GM21786 (cell line): ENCODE measurements at regions not wholly inside any gene's neighbourhood (a gene's known extent, or its start where the extent isn't known, plus 50 kb on each side); places are given as distances from the start of the nearest gene placed in this dataset.

Source experiments
- ATAC-seq: cut with Tn5 transposase; IDR thresholded peaks from one replicate; pipeline ENCODE4 v1.9.1; 2021; ENCODE audit not compliant: unreplicated experiment

DNA sequence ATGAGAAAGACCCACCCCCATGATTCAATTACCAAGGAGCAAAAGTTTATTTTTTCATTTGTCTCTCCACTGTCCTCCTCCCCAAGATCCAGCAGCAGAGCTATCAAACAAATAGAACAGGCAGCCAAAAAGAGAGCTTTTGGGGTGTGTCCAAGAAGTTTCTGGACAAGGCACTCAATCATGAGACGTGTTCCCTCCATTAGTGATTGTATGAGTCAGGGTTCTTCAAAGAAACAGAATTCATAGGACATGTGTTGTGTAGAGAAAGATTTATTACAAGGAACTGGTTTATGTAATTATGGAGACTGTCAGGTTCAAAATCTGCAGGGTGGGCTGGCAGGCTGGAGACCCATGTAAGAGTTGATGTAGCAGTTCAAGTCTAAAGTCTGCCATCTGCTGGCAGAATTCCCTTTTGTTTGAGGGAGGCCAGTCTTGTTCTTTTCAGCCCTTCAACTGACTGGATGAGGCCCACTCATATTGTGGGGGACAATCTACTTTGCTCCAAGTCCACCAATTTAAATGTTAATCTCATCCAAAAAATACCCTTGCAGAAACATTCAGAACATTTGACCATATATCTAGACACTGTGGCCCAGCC lies 248.1 kb upstream of the OPRM1 start:
- ATAC-seq = no peak

DNA sequence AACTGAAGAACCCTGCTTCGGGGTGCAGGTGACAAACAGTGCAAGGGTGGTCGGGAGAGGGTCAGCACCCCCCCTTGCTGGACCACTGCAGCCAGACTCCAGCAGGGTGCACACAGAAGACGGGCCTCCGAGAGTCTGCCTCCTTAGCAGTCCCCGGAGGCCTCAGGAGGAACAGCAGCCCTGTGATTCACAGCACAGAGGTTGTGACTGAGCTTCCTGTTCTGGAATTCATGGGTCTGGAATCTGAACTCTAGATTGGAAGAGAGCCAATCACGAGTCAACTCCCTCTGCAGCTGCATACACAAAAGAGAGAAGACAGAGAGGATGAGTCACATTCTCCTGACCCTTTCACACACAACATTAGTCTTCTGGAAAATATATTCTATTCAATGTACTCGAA lies 249.0 kb upstream of the OPRM1 start:
- no peak for ATAC-seq

DNA sequence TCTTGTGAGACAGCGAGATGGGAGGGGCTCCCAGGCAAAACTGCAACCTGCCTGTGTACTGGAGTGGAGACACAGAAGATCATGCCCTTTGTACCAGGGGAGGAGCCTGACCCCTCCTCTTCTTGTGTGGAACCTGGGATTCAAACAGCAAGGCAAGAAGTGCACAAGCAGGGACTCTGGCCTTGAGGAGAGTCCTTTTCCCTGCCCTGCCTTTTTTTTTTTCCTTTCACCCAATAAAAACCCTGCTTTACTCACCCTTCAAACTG lies 251.8 kb upstream of the OPRM1 start:
- no peak for ATAC-seq

- no peak for ATAC-seq
These were observed 257.7 kb upstream of the OPRM1 start for GRCh38 chr6:153781306-153781705.

DNA sequence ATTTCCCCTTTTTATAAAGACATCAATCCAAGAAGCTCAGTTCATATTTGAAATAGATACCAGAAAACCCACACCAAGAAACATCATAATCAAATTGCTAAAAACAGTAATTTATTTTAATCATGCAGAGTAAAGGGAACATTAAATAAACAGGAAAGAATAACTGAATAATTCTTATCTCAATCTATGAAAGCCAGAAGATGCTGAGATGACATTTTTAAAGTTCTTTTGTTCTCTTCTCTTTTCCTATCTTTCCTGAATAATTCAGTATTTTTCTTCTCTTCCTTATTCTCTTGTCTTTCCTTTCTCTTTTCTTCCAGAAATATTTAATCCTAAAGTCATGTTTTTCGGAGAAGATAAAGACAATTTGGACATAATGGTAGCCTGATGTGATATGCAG lies 259.0 kb upstream of the OPRM1 start:
- no peak for ATAC-seq

- no peak for ATAC-seq
These were observed 260.8 kb upstream of the OPRM1 start for GRCh38 chr6:153778216-153778615.

DNA sequence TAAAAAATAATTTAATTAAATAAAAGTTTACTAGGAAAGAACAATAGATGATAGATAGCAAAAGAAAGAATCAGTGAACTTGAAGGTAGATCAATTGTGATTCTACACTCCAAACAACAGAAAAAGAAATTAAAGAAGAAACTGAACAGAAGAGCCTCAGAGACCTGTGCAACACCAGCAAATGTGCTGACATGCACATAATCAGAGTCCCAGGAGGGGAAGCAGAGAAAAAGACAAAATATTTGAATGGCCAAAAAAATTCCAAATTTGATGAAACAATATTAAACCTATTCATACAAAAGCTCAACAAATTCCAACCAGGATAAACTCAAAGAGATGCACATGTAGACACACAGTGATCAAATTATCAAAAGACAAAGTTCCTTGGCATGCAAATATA lies 267.5 kb upstream of the OPRM1 start:
- ATAC-seq = no peak

- no peak for ATAC-seq
These were observed 271.9 kb upstream of the OPRM1 start for GRCh38 chr6:153767127-153767526.

DNA sequence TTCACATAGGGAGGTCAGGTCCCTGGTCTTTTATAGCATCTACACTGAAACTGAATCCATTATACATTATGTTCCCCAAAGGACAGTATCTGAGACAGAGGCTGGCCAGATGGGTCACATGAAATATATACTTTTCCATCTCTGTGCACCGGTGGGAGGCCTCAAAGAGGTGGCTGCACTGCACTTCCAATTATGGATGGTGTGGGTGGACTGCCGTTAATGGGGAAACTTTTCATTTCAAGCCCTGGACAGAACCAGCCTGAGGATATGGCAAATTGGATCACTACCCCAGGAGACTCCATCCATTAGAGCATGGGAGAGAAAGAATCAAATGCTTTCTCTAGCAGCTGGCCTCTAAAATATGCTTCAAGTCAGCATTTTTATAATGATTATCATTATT lies 280.5 kb upstream of the OPRM1 start:
- ATAC-seq = no peak

DNA sequence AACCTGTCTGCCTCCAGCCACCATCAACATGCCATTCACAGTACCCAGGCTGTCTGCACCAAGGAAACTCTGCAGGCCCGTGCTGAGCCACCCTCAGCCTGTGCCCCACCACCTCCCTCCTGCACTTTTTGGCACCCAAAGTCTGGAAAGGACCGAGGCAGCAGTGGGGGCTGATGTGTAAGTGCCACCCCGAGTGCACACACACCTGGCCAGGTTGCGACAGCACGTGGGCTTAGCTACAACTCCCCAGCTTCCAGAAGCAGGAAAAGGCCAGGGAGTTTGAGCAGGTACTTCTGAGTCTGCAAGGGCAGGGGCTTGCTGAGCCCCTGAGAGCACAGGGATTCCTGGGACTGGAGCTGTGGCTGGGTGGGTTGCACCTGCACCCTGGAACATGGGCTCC lies 303.3 kb upstream of the OPRM1 start:
- ATAC-seq = no peak

DNA sequence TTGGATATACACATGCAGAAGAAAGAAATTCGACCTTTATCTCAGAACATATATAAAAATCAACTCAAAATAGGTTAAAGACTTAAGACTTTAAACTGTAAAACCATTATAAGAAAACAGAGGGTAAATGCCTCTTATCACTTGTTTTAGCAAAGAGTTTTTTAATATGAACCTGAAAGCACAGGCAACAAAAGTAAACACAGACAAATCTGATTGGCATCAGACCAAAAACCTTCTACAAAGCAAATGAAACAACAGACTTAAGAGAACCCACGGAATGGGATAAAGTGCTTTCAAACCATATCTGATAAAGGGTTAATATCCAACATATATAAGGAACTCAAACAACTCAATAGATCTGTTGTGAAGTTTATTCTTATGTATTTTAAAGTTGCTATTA lies 309.9 kb upstream of the OPRM1 start:
- no peak for ATAC-seq

DNA sequence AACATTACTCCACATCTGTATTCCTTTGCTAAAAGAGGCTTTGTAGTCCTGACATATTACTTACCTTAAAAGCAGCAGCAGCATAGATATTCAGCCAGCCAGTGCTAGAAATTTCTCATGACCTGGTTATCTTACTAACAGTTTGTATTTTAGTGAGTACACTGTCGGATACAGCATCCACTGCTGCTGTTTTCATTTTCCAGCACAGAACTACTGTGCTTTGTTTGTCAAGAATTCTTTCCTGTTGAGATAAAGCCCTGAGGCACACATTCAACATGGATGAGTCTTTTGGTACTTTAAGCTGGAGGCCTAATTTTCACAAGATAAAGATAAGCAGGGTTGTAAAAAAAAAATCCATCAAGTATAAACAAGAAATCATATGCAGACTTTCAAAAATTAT lies 311.2 kb upstream of the OPRM1 start:
- ATAC-seq = no peak

DNA sequence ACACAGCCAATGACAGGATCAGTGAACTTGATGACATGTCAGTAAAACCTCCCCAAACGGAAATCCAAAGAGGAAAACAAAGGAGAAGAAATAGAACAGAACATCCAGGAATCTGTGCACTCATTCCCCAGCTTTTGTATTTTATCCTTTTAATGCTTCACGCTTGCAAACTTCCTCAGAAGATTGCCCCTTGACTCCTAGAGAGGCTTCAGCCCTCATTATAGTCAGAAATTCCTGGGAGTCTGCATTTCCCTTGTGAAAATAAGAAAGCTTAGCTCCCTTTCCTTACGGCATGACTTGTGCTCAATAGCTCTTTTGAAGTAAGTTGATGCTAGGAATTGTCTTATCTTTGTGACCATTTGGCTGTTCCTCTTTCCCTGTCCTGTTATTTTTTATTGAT lies 313.6 kb upstream of the OPRM1 start:
- ATAC-seq = no peak

DNA sequence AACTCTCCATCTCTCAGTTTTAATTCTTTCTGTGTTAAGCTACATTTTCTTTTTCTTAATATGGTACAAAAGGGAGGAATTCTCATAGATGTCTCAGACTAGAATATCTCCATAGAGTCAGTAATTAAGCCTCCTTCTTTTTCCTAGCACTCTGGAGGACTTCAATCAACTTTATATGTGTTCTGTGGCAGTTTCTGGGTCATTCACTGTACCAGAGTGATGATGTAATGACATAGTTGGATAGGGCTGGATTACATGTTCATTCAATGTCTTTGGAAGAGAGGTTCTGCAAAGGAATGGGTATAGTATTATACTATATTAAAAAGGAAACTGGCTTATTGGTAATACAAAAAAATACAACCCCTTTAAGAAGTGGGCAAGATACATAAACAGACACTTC lies 318.3 kb upstream of the OPRM1 start:
- ATAC-seq = no peak

GRCh38 chr6:153705429-153705828 lies 333.6 kb upstream of the OPRM1 start:
- no peak for ATAC-seq

DNA sequence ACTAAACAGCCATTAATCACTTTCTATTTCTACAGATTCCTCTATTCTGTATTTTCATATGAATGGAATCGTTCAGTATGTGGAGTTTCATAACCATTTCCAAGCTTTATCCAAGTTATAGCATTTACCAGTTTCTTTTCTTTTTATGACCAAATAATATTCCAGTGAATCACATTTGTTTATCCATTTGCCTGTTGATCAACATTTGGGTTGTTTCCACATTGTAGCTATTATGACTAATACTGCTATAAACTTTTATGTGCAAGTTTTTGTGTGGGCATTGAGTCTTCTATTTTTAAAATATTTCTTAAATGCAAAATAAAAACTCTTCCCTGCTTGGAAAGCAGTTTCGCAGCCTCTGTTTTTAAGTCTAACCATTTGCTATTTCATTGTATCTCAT lies 336.4 kb upstream of the OPRM1 start:
- no peak for ATAC-seq

- ATAC-seq = no peak
These were observed 340.4 kb upstream of the OPRM1 start for GRCh38 chr6:153698637-153699036.

- ATAC-seq = no peak
These were observed 341.0 kb upstream of the OPRM1 start for GRCh38 chr6:153698001-153698400.

- no peak for ATAC-seq
These were observed 361.5 kb upstream of the OPRM1 start for GRCh38 chr6:153677522-153677921.

DNA sequence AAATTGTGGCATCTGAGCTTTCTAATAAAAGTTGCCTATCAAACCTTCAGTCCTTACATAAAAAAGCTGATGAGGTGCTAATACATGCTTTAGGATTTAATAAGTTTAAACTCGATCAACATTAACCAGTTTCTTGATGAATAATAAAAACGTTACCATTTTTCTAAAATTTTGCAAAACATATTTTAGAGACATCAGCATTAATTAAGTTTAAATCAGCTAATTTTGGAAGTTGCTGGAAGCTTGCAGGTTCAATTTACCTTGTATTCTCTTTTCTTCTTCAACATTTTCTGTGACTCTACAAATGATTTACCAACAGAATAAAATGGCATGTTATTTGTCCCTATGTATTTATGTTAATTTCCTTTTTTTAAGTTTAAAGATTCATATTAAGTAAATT lies 365.3 kb upstream of the OPRM1 start:
- no peak for ATAC-seq

DNA sequence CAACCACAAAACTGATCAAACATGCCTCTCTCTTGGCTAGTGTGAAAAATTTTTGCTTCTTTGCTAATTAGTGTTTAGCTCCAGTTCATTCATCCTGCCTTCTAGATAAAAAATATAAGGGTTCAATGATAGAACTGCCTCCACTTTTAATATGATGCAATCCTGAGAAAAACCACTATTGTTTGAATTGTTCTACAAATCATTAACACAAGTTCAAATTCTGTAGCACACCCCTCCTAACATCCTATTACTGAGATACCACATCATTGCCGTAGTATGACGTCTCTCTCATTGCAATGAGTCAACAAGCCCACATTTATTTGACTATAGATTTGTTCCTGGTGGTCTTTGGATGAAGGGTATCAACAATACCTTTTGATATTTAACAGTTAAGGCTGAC lies 365.8 kb upstream of the OPRM1 start:
- no peak for ATAC-seq

DNA sequence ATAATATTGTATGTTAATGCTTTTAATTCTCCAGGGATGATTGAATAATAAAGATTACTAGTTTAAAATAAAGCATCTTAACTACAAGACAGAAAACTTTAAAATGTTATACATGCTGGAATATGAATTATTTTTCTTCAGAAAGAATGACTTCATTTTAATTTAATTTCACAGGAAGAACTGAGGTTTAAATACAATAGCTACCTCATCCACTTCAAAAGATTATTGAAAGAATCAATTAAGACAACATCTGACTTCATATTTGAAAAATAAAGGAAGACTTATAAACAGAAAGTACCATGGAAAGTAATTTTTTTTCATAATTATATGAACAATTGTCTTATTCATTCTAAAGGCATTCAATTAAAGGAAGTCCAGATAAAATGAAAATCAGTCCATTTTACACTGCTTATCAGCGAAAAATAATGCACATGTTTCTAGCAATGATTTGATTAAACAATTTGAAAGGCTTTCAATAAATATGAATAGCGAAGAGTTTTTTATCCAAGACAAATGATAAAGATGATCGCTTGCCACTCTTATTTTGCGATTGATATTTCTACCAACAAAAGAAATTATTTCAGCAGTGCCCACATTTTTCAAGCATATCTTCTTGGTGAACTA lies 368.5 kb upstream of the OPRM1 start:
- no peak for ATAC-seq

DNA sequence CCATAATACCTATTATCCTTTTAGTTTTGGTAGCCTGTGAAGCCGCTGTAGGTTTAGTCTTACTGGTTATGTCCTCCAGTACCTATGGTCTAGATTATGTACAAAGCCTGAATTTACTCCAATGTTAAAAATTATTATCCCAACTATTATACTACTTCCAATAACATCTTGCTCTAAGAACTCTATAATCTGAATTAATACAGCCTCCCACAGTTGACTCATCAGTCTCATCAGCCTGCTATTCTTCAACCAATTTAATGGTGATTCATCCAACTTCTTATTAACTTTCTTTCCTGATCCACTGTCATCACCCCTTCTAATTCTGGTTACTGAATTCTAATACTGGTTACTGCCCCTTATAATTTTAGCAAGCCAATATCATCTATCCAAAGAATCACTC lies 370.3 kb upstream of the OPRM1 start:
- ATAC-seq = no peak

- ATAC-seq = no peak
These were observed 376.1 kb upstream of the OPRM1 start for GRCh38 chr6:153662982-153663381.
